Testis (tissue), 2 donors: ENCODE measurements at regions not wholly inside any gene's neighbourhood (a gene's known extent, or its start where the extent isn't known, plus 50 kb on each side); places are given as distances from the start of the nearest gene placed in this dataset.

ENCODE experiments used
- DNase-seq: peaks from one replicate; pipeline ENCODE4 v3.0.0-alpha.2; 2019
- H3K27ac ChIP-seq, 2 donors: fragments of 200-600 bp; sonication (generic); one replicate each; pipeline ENCODE4 v1.5.1; 2019
- H3K27me3 ChIP-seq: fragments of 200-600 bp; sonication (generic); one replicate; pipeline ENCODE4 v1.5.1; 2019
- H3K36me3 ChIP-seq: fragments of 200-600 bp; sonication (generic); one replicate; pipeline ENCODE4 v1.5.1; 2017; ENCODE audit warnings: low read depth; ENCODE audit errors: missing control alignments
- H3K4me1 ChIP-seq: fragments of 200-600 bp; sonication (generic); one replicate; pipeline ENCODE4 v1.5.1; 2019
- H3K4me3 ChIP-seq, 2 donors: fragments of 200-600 bp; sonication (generic); one replicate each; pipeline ENCODE4 v1.5.1; 2017 to 2019
- H3K9me3 ChIP-seq: fragments of 200-600 bp; sonication (generic); one replicate; pipeline ENCODE4 v1.5.1; 2017
- CTCF ChIP-seq, 3 experiments: fragments of 450-650 bp in 2 of 3; fragments of 200-600 bp in 1 of 3; sonication (generic) in 1 of 3; IDR thresholded peaks; one replicate each; pipeline ENCODE4 v1.5.1; 2016 to 2019; ENCODE audit warnings: antibody characterized with exemption in 3 of 3, mild to moderate bottlenecking in 2 of 3, moderate library complexity in 1 of 3
- POLR2A ChIP-seq: fragments of 450-650 bp; IDR thresholded peaks from one replicate; pipeline ENCODE4 v1.6.1; 2017; ENCODE audit warnings: antibody characterized with exemption, mild to moderate bottlenecking, moderate library complexity
- WGBS, 2 donors: methylation state at CpG; one replicate each; pipeline ENCODE4 v1.1.5; 2018; 5-methylcytosine and 5-hydroxymethylcytosine counted together
- intact Hi-C: fragments of 100-400 bp; cut with DNase I; formaldehyde crosslinking; loops from one replicate; pipeline ENCODE4 v1.15.1; 2023; ENCODE audit warnings: low total_unique reads

- Histone ChIP-seq H3K27me3 (no peaks in the 10 kb centered on the region), H3K4me1 (no peaks in the 10 kb centered on the region), H3K27ac (no peak overlapping the region), H3K4me3 (no peak overlapping the region), H3K36me3 (no peaks in the 10 kb centered on the region), H3K9me3 (no peaks in the 10 kb centered on the region)
- WGBS, 2 donors: 81% methylated on average over 1 of the region's 1 CpG
- no peak for TF ChIP-seq POLR2A
- no peak for TF ChIP-seq CTCF (IDR thresholded peaks at IDR 0.05)
- intact Hi-C loops: no loop called here
- DNase-seq: no peak
Observed at GRCh38 chr2:211247751-211248150, 691.4 kb downstream of the CPS1 start.

GRCh38 chr2:211248841-211249240, 692.4 kb downstream of the CPS1 start:
- Histone ChIP-seq H3K27me3 (no peaks in the 10 kb centered on the region), H3K36me3 (no peaks in the 10 kb centered on the region), H3K27ac (no peak overlapping the region), H3K4me3 (no peak overlapping the region), H3K9me3 (no peaks in the 10 kb centered on the region), H3K4me1 (no peaks in the 10 kb centered on the region)
- WGBS, 2 donors: 43 to 44% methylated on average over 2 of the region's 2 CpGs
- TF ChIP-seq POLR2A (no peak), CTCF (IDR thresholded peaks at IDR 0.05) (no peak)
- intact Hi-C loops: no loop called here
- DNase-seq: no peak

GRCh38 chr2:211251016-211251415, 694.6 kb downstream of the CPS1 start:
- Histone ChIP-seq H3K27ac (peak overlapping the region in 1 of 2 donors; percentile 52), H3K4me1 (no peaks in the 10 kb centered on the region), H3K27me3 (no peaks in the 10 kb centered on the region), H3K4me3 (no peak overlapping the region), H3K36me3 (no peaks in the 10 kb centered on the region), H3K9me3 (no peaks in the 10 kb centered on the region)
- intact Hi-C loops: no loop called here
- TF ChIP-seq POLR2A (no peak), CTCF (IDR thresholded peaks at IDR 0.05) (no peak)
- WGBS, 2 donors: 89 to 95% methylated on average over 2 of the region's 2 CpGs
- DNase-seq: no peak

GRCh38 chr2:211258646-211259335, 702.4 kb downstream of the CPS1 start:
- H3K4me1 ChIP-seq: no peaks in the 10 kb centered on the region
- no peaks in the 10 kb centered on the region for H3K36me3 ChIP-seq
- TF ChIP-seq CTCF (IDR thresholded peaks at IDR 0.05) (no peak), POLR2A (no peak)
- no peaks in the 10 kb centered on the region for H3K27me3 ChIP-seq
- intact Hi-C loops: no loop called here
- WGBS, 2 donors: 82 to 91% methylated on average over 1 of the region's 1 CpG
- H3K9me3 ChIP-seq: no peaks in the 10 kb centered on the region
- H3K4me3 ChIP-seq: no peak overlapping the region
- no peak overlapping the region for H3K27ac ChIP-seq
- DNase-seq: no peak

GRCh38 chr2:211259831-211260476, 703.6 kb downstream of the CPS1 start:
- no peak for DNase-seq
- intact Hi-C loops: no loop called here
- H3K27me3 ChIP-seq: no peaks in the 10 kb centered on the region
- H3K36me3 ChIP-seq: no peaks in the 10 kb centered on the region
- H3K4me1 ChIP-seq: no peaks in the 10 kb centered on the region
- no peak overlapping the region for H3K27ac ChIP-seq
- TF ChIP-seq CTCF (IDR thresholded peaks at IDR 0.05): no peak
- TF ChIP-seq POLR2A: no peak
- 50 to 52% methylated on average over 4 of the region's 4 CpGs for WGBS, 2 donors
- H3K9me3 ChIP-seq: no peaks in the 10 kb centered on the region
- no peak overlapping the region for H3K4me3 ChIP-seq
